Neural cell (in vitro differentiated cells): ENCODE measurements at regions not wholly inside any gene's neighbourhood (a gene's known extent, or its start where the extent isn't known, plus 50 kb on each side); places are given as distances from the start of the nearest gene placed in this dataset.

Source experiments
- EP300 ChIP-seq: fragments of 450-650 bp; conservative IDR thresholded peaks from 2 replicates; pipeline ENCODE4 v1.6.1; 2014; ENCODE audit warnings: antibody characterized with exemption, mild to moderate bottlenecking, moderate library complexity; ENCODE audit not compliant: poor library complexity, severe bottlenecking
- EZH2 ChIP-seq: fragments of 200-600, 300-800 bp; shearing (Covaris generic), sonication (generic); IDR thresholded peaks from 2 replicates; pipeline ENCODE4 v1.6.1; 2014; ENCODE audit warnings: antibody characterized with exemption, low read length, borderline replicate concordance, mild to moderate bottlenecking; ENCODE audit not compliant: insufficient read depth, poor library complexity, severe bottlenecking
- MXI1 ChIP-seq: fragments of 450-650 bp; conservative IDR thresholded peaks from 2 replicates; pipeline ENCODE4 v1.6.1; 2014; ENCODE audit warnings: antibody characterized with exemption, mild to moderate bottlenecking; ENCODE audit not compliant: poor library complexity, severe bottlenecking
- POLR2AphosphoS5 ChIP-seq: IDR thresholded peaks from 2 replicates; pipeline ENCODE4 v1.6.1; 2012
- TF ChIP-seq, protein P1 (sequence below): fragments of 450-650 bp; IDR thresholded peaks from 2 replicates; pipeline ENCODE4 v1.5.1; 2014; ENCODE audit warnings: antibody characterized with exemption, mild to moderate bottlenecking, moderate library complexity; ENCODE audit not compliant: poor library complexity, severe bottlenecking

- TF ChIP-seq, protein P1, sequence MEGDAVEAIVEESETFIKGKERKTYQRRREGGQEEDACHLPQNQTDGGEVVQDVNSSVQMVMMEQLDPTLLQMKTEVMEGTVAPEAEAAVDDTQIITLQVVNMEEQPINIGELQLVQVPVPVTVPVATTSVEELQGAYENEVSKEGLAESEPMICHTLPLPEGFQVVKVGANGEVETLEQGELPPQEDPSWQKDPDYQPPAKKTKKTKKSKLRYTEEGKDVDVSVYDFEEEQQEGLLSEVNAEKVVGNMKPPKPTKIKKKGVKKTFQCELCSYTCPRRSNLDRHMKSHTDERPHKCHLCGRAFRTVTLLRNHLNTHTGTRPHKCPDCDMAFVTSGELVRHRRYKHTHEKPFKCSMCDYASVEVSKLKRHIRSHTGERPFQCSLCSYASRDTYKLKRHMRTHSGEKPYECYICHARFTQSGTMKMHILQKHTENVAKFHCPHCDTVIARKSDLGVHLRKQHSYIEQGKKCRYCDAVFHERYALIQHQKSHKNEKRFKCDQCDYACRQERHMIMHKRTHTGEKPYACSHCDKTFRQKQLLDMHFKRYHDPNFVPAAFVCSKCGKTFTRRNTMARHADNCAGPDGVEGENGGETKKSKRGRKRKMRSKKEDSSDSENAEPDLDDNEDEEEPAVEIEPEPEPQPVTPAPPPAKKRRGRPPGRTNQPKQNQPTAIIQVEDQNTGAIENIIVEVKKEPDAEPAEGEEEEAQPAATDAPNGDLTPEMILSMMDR = no peak
- TF ChIP-seq EZH2 (no peak), MXI1 (no peak), EP300 (no peak), POLR2AphosphoS5 (no peak)
These were observed 519.8 kb downstream of the TMEM114 start for GRCh38 chr16:8070506-8070905.
